Urothelium cell line (cell line): ENCODE measurements at regions not wholly inside any gene's neighbourhood (a gene's known extent, or its start where the extent isn't known, plus 50 kb on each side); places are given as distances from the start of the nearest gene placed in this dataset.
"Not testable (repeated sequence)": the region's sequence is repeated elsewhere in the genome, so short reads cannot be mapped to it uniquely, and the experiment has no call there.

Experiments used
- DNase-seq: peaks from one replicate; pipeline ENCODE4 v3.0.0; 2011; ENCODE audit warnings: low spot score, mixed read lengths
- FAIRE-seq: peaks from 2 replicates; lab custom pipeline; 2011; peaks lifted over from hg19 to GRCh38; lab: Jason Lieb, UNC

DNA sequence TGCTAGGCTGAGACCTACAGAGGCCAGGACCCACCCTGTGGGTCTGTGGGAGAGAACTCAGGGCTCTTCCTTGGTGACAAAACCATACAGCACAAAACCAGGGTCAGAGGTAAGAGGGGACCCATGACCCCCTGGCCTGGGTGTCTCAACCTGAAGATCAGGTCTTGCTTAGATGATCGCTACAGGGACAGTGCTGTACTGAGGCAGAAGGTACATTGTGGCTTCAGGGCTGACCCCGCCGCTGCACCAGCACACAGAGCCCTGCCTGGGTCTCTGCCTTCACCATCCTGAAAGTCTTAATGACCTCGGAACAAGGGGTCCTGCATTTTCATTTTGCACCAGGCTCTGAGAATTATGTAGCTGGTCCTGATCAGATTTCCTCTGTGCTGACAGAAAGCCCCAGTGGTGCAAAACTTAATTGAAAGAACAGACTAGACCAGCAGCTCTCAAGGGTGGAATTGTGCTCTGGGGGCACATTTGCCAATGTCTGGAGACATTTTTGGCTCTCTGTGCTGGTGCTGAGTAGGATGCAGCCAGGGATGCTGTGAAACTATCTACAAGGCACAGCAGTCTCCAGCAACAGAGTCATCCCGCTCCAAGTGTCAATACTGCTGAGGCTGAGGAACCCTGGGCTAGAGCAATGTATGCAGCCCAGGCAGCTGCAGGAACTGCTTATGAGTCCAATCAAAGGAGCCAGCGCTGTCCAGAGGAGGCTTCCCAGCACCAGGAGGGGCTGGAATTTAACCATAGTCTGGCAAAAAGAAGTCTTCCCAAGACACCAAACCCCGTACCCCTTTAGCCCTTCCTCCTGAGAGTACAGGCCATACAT lies 254.9 kb downstream of the ERMARD start:
- DNase-seq = no peak
- FAIRE-seq = no peak

DNA sequence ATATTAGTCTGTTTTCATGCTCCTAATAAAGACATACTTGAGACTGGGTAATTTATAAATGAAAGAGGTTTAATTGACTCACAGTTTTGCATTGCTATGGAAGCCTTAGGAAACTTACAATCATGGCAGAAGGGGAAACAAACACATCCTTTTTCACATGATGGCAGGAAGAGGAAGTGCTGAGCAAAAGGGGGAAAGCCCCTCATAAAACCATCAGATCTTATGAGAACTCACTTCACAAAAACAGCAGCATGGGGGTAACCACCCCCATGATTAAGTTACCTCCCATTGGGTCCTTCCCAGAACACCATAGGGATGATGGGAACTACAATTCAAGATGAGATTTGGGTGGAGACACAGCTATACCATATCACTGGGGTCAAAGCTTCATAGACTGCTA lies 254.2 kb downstream of the ERMARD start:
- DNase-seq (no peak), FAIRE-seq (no peak)

GRCh38 chr6:170004585-170005210 lies 253.3 kb downstream of the ERMARD start:
- DNase-seq = no peak
- no peak for FAIRE-seq

GRCh38 chr6:170003451-170004160 lies 252.2 kb downstream of the ERMARD start:
- DNase-seq (no peak), FAIRE-seq (no peak)

DNA sequence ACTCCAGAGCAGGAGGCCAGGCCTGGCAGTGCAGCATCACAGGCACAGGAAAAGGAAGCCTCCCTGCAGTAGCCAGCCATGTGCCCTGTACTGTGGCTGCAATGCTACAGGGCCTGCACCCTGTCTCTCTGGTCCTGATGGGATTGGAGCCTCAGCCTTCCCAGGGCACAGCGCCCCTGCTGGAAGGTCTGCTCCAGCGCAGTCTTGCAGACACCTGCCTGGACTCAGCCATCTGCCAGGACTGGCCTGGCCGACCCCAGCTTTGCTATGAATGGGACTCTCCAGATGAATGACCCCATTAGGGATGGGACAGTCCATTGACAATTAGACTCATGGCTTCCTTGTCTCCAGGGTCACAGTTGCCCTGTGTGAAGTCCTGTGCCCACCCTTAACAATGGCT lies 251.6 kb downstream of the ERMARD start:
- FAIRE-seq (no peak), DNase-seq (no peak)

GRCh38 chr6:170001782-170002181 lies 250.4 kb downstream of the ERMARD start:
- DNase-seq, FAIRE-seq: not testable (repeated sequence)

- DNase-seq (no peak), FAIRE-seq (no peak)
Measured at GRCh38 chr6:170000071-170000843, 248.8 kb downstream of the ERMARD start.

DNA sequence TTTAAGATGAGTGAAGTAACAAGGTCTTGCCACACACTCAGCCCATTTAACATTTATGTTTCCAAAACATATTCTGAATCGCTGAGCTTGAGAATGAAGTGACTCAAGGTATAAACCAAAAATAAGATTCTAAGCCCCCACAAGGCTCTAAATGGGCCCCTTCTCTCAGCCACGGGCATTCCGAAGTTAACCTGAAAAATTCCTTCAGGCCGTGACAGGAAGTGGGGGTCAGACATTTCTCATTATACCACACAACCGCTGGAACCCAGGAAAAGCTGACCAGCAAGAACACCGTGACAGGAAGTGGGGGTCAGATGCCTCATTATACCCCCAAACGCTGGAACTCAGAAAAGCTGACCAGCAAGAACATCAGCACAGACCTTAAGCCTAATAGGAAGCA lies 247.9 kb downstream of the ERMARD start:
- no peak for DNase-seq

DNA sequence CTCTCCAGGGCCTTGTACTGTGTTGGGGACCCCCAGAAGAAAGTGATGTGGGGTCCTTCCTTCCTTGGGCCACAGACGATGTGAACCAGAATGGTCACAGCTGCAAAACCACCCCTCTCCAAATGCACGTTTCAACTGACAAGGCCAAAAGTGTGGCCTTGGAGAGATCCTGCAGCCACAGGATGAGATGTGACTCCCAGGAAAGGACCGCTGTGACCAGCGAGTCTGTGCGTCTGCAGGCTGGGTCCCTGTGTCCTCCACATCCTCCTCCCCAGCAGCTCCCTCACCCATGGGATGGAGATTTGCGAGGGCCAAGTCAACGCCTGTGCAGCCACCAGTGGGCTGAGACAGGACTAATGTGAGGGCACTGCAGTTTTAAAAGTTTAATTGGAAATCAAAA lies 247.0 kb downstream of the ERMARD start:
- DNase-seq (no peak), FAIRE-seq (no peak)

More for the DNA sequence above, 247.9 kb downstream of the ERMARD start:
- FAIRE-seq = no peak

GRCh38 chr6:169997930-169998218 lies 246.5 kb downstream of the ERMARD start:
- DNase-seq (peak; percentile 65), FAIRE-seq (no peak)

DNA sequence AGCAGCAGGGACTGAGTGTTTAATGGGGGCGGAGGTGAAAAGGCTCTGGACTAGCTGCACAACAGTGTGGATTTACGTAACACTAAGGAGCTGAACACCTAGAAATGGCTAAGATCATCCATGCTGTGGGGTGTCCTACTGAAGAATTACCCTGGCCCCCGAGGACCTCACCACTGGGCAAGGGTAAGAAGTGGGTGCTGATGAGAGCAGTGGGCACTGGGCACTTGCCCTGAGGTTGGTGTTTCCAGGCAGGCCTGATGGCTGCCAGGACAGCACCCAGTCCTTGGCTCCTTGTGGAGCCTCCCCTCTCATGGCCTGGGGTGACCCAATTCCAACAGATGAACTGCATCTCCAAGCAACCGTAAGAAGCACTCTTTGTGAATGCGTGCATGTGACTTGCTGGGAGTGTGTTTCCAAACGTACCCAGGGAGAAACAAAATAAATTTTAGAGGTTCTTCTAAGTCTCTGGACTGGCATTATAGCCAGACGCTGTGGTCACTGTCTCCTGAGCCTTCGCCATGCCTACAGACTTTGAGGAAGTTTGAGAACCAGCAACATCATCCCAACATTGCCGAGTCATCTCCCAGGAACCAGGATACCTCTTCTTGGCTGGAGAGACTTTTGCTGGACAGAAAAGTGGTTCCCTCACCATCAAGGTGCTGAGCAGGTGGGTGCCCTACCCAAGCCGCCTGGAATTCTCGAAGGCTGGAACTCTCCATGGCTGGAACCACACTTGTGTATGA lies 245.9 kb downstream of the ERMARD start:
- DNase-seq = no peak
- no peak for FAIRE-seq

DNA sequence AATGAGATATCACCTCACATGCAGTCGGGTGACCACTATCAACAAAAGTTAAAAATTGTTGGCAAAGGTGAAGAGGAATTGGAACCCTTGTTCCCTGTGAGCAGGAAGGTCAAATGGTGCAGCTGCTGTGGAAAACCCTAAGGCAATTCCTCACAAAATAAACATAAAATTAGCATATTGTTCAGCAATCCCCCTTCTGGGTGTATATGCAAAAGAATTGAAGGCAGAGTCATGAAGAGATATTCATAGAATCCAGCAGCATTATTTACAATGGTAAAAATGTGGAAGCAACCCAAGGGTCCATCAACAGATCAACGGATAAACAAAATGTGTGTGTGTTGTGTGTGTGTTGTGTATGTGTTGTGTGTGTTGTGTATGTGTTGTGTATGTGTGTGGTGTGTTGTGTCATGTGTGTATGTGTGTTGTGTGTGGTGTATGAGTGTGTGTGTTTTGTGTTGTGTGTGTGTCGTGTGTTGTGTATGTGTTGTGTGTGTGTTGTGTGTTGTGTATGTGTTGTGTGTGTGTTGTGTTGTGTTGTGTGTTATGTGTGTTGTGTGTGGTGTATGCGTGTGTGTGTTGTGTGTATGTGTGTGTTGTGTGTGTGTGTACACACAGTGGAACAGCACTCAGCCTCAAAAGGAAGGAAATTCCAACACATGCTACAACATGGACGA lies 245.1 kb downstream of the ERMARD start:
- DNase-seq (no peak), FAIRE-seq (no peak)

GRCh38 chr6:169994739-169995138 lies 243.3 kb downstream of the ERMARD start:
- DNase-seq = no peak
- FAIRE-seq = no peak

GRCh38 chr6:169993861-169994481 lies 242.5 kb downstream of the ERMARD start:
- FAIRE-seq = no peak
- no peak for DNase-seq

DNA sequence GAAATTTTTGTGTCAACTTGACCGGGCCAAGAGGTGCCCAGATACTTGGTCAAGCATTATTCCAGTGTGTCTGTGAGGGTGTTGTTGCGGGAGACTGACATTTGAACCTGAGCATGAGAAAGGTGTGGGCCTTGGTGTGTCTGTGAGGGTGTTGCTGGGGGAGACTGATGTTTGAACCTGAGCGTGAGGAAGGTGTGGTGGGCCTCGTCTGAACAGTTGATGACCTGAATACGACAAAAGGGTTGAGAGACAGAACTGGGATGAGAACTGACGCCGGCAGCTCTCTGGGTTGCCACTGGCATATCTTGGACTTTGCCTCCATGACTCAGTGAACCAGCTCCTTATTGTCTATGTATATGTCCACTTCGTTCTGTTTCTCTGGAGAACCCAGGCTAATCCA lies 240.5 kb downstream of the ERMARD start:
- DNase-seq = no peak
- FAIRE-seq = no peak

DNA sequence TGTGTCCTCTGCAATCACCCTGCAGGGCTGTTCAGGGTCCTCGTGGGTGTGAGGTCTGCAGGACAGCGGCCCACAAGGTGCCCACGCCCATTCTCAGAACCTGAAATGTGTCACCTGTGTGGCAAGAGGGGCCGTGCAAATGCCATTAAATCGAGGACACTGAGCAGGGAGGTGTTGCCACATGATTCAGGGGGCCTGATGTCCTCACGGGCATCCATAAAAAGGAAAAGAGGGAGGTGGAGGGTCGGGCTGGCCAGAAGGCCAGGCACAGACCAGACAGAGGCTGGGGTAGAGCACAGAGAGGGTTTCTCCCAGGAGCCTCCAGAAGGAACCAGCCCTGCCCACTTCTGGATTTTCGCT lies 239.6 kb downstream of the ERMARD start:
- FAIRE-seq = no peak
- no peak for DNase-seq

DNA sequence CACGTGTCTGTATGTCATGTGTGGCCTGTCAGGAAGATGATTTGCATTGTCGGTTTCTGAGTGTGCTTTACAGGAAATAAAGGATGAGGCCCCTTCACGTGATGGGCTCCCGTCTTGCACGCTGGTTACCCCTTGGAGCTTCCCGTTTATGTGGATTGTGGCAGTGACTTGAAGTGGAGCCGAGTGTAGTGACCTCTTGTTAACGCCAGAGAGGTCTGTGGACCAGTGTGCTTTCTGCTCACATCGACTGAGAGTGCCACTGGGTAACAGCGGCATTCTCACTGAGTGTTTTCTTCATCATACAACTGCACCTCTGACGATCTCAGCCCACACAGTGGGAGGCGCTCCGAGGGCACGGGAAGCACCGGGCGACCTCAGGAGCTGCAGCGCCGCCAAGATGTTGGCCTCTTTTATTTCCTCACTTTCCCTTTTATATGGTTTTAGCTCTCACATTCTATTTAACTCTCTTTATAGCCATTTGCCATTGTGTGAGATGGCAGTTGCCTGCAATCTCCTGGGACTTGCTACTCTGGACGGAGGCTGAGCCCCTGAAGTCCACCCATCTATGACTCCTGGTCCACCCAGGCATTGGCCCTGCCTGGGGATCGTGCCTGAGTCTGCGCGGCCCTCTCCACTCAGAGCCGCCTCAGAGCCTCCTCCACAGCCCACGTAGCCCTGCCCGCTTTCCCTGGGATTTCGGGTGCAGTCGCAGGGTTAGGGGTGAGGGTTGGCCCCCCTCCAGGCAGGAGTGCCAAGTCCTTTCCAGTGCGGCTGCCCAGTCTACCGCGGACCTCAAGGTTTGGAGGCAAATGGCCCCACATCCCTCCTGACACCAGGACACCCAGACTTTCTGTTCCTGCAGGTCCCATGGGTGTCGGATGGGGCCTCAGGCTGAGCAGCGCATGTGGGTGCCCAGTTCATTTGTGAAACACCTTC lies 238.9 kb downstream of the ERMARD start:
- FAIRE-seq = no peak
- DNase-seq = no peak

DNA sequence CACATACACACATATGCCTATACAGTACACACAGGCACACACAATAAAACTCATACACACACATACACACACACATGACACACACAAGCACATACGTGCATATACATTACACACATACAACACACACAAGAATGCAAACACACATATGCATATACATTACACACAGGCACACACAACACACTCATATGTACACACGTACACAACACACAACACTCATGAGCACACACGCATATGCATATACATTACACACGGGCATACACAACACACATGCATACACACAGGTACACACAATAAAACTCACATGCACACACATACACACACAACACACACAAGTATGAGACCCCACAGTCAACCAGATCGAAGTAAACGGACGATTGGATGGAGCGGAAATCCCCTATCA lies 238.2 kb downstream of the ERMARD start:
- FAIRE-seq = no peak
- DNase-seq = no peak
